H9 (cell line): ENCODE measurements at regions not wholly inside any gene's neighbourhood (a gene's known extent, or its start where the extent isn't known, plus 50 kb on each side); places are given as distances from the start of the nearest gene placed in this dataset.

Experiments
- DNase-seq: peaks from one replicate; pipeline ENCODE4 v3.0.0-alpha.2; 2017
- H2AFZ ChIP-seq: one replicate; pipeline ENCODE4 v1.6.1; 2013; ENCODE audit warnings: mild to moderate bottlenecking, low read length, control low read depth, moderate library complexity
- H2AK5ac ChIP-seq: 2 replicates; pipeline ENCODE4 v1.6.1; 2013; ENCODE audit warnings: low read length, control low read depth, mixed read lengths; ENCODE audit not compliant: insufficient read length
- H2BK120ac ChIP-seq: one replicate; pipeline ENCODE4 v1.6.1; 2013; ENCODE audit warnings: low read depth, mild to moderate bottlenecking, low read length, control low read depth, inconsistent platforms; ENCODE audit not compliant: poor library complexity, severe bottlenecking
- H2BK12ac ChIP-seq: 2 replicates; pipeline ENCODE4 v1.6.1; 2013; ENCODE audit warnings: low read length, control low read depth, mixed read lengths, low read depth; ENCODE audit not compliant: insufficient read length
- H2BK15ac ChIP-seq: 2 replicates; pipeline ENCODE4 v1.6.1; 2013; ENCODE audit warnings: low read depth, low read length, control low read depth
- H2BK20ac ChIP-seq: one replicate; pipeline ENCODE4 v1.6.1; 2013; ENCODE audit warnings: low read depth, mild to moderate bottlenecking, low read length, control low read depth, inconsistent platforms; ENCODE audit not compliant: poor library complexity, severe bottlenecking
- H2BK5ac ChIP-seq: 2 replicates; pipeline ENCODE4 v1.6.1; 2013; ENCODE audit warnings: low read length, control low read depth, mixed read lengths; ENCODE audit not compliant: insufficient read length
- H3K14ac ChIP-seq: 2 replicates; pipeline ENCODE4 v1.6.1; 2013; ENCODE audit warnings: low read length, control low read depth; ENCODE audit not compliant: insufficient read depth
- H3K18ac ChIP-seq: 2 replicates; pipeline ENCODE4 v1.6.1; 2013; ENCODE audit warnings: low read depth, mild to moderate bottlenecking, mixed read lengths, low read length, control low read depth; ENCODE audit not compliant: insufficient read length
- H3K23ac ChIP-seq: 2 replicates; pipeline ENCODE4 v1.6.1; 2013; ENCODE audit warnings: low read length, control low read depth, mixed read lengths, low read depth; ENCODE audit not compliant: insufficient read length
- H3K23me2 ChIP-seq: 2 replicates; pipeline ENCODE4 v1.6.1; 2013; ENCODE audit warnings: low read depth, mild to moderate bottlenecking, mixed read lengths, low read length, control low read depth; ENCODE audit not compliant: insufficient read length, poor library complexity, severe bottlenecking
- H3K27ac ChIP-seq: 2 replicates; pipeline ENCODE4 v1.5.1; 2013; ENCODE audit warnings: low read length, control low read depth, mixed read lengths, low read depth; ENCODE audit not compliant: insufficient read length
- H3K27me3 ChIP-seq: 2 replicates; pipeline ENCODE4 v1.6.1; 2013; ENCODE audit warnings: low read length, control low read depth, inconsistent platforms; ENCODE audit not compliant: insufficient read depth
- H3K4ac ChIP-seq: 2 replicates; pipeline ENCODE4 v1.6.1; 2013; ENCODE audit warnings: low read depth, mild to moderate bottlenecking, control low read depth, inconsistent platforms, low read length, moderate library complexity
- H3K4me1 ChIP-seq: 2 replicates; pipeline ENCODE4 v1.6.1; 2013; ENCODE audit warnings: low read length, control low read depth, inconsistent platforms; ENCODE audit not compliant: insufficient read depth
- H3K4me2 ChIP-seq: 2 replicates; pipeline ENCODE4 v1.6.1; 2013; ENCODE audit warnings: low read length, control low read depth, mixed read lengths; ENCODE audit not compliant: insufficient read length, insufficient read depth
- H3K56ac ChIP-seq: 2 replicates; pipeline ENCODE4 v1.6.1; 2013; ENCODE audit warnings: low read depth, mild to moderate bottlenecking, mixed read lengths, low read length, control low read depth; ENCODE audit not compliant: insufficient read length
- H3K79me1 ChIP-seq: 2 replicates; pipeline ENCODE4 v1.6.1; 2013; ENCODE audit warnings: low read depth, mild to moderate bottlenecking, moderate library complexity, low read length, control low read depth, inconsistent platforms; ENCODE audit not compliant: insufficient read depth, poor library complexity, severe bottlenecking
- H3K79me2 ChIP-seq: 2 replicates; pipeline ENCODE4 v1.6.1; 2013; ENCODE audit warnings: low read length, control low read depth, inconsistent platforms; ENCODE audit not compliant: insufficient read depth
- H3K9ac ChIP-seq: 2 replicates; pipeline ENCODE4 v1.6.1; 2013; ENCODE audit warnings: low read length, control low read depth, mixed read lengths; ENCODE audit not compliant: insufficient read length; ENCODE audit errors: extremely low read depth
- H3K9me3 ChIP-seq: one replicate; pipeline ENCODE4 v1.6.1; 2013; ENCODE audit warnings: low read depth, low read length, inconsistent platforms; ENCODE audit not compliant: control insufficient read depth
- H3T11ph ChIP-seq: one replicate; pipeline ENCODE4 v1.6.1; 2013; ENCODE audit warnings: mild to moderate bottlenecking, low read length, control low read depth, inconsistent platforms
- H4K20me1 ChIP-seq: one replicate; pipeline ENCODE4 v1.6.1; 2013; ENCODE audit not compliant: control insufficient read depth, insufficient read length, insufficient read depth
- H4K5ac ChIP-seq: 2 replicates; pipeline ENCODE4 v1.6.1; 2013; ENCODE audit warnings: low read depth, mild to moderate bottlenecking, mixed read lengths, low read length, control low read depth; ENCODE audit not compliant: insufficient read length
- H4K8ac ChIP-seq: replicated peaks from 2 replicates; pipeline ENCODE4 v1.6.1; 2013; ENCODE audit warnings: low read length, control low read depth, mixed read lengths, low read depth; ENCODE audit not compliant: insufficient read length
- H4K91ac ChIP-seq: 2 replicates; pipeline ENCODE4 v1.6.1; 2013; ENCODE audit warnings: low read depth, mild to moderate bottlenecking, moderate library complexity, mixed read lengths, low read length, control low read depth; ENCODE audit not compliant: insufficient read length
- H3K27ac Mint-ChIP-seq, 3 experiments: 2 replicates in 2 of 3; 3 replicates in 1 of 3; pipeline ENCODE4 v1.8.0; 2020 to 2021; ENCODE audit warnings: mixed read lengths in 3 of 3, mild to moderate bottlenecking in 1 of 3, moderate library complexity in 1 of 3
- H3K27me3 Mint-ChIP-seq: 2 replicates; pipeline ENCODE4 v1.8.0; 2021; ENCODE audit warnings: low read depth, mild to moderate bottlenecking, moderate library complexity, mixed read lengths
- H3K36me3 Mint-ChIP-seq, 3 experiments: 2 replicates in 2 of 3; 3 replicates in 1 of 3; pipeline ENCODE4 v1.8.0; 2020 to 2021; ENCODE audit warnings: low read depth in 3 of 3, mixed read lengths in 3 of 3; ENCODE audit not compliant: insufficient read depth in 1 of 3
- H3K4me1 Mint-ChIP-seq, 2 experiments: 2 replicates each; pipeline ENCODE4 v1.8.0; 2020; ENCODE audit warnings: mixed read lengths in 2 of 2
- H3K4me3 Mint-ChIP-seq, 2 experiments: 2 replicates in 1 of 2; 3 replicates in 1 of 2; pipeline ENCODE4 v1.8.0; 2020 to 2021; ENCODE audit warnings: mild to moderate bottlenecking in 2 of 2, mixed read lengths in 2 of 2, moderate library complexity in 1 of 2
- H3K9me3 Mint-ChIP-seq, 2 experiments: 2 replicates in 1 of 2; 3 replicates in 1 of 2; pipeline ENCODE4 v1.8.0; 2020; ENCODE audit warnings: mild to moderate bottlenecking in 2 of 2, mixed read lengths in 2 of 2, moderate library complexity in 1 of 2
- CTCF ChIP-seq: fragments of 200-600 bp; sonication (generic); conservative IDR thresholded peaks from 3 replicates; pipeline ENCODE4 v1.8.0; 2021; ENCODE audit warnings: antibody characterized with exemption, mild to moderate bottlenecking
- WGBS: extraction: QIAGEN DNeasy Blood & Tissue Kit; methylation state at CpG from one replicate; pipeline ENCODE4 v1.1.7; 2013; ENCODE audit warnings: missing lambda C conversion rate, low lambda C conversion rate, mixed read lengths; ENCODE audit not compliant: insufficient read length; ENCODE audit errors: extremely low coverage; 5-methylcytosine and 5-hydroxymethylcytosine counted together

GRCh38 chr7:138259675-138260074 is 183.4 kb downstream of the AKR1D1 start:
- no peak overlapping the region for H3K27ac Mint-ChIP-seq
- Histone ChIP-seq H3K4me2 (no peak overlapping the region), H2BK12ac (no peak overlapping the region), H3K9me3 (peaks cover 5% of the 10 kb centered on the region), H4K8ac (no peak overlapping the region), H3K79me2 (no peaks in the 10 kb centered on the region), H3T11ph (no peak overlapping the region), H4K5ac (no peak overlapping the region), H2BK15ac (no peak overlapping the region), H3K4me1 (peaks cover 3% of the 10 kb centered on the region; the same call in 1 of the 2 replicates), H3K9ac (no peak overlapping the region), H4K91ac (no peak overlapping the region), H2BK20ac (no peak overlapping the region), H3K14ac (no peak overlapping the region), H4K20me1 (no peaks in the 10 kb centered on the region), H3K79me1 (no peaks in the 10 kb centered on the region), H3K4ac (no peak overlapping the region), H3K56ac (no peak overlapping the region), H3K27ac (no peak overlapping the region), H2BK120ac (no peak overlapping the region), H2BK5ac (no peak overlapping the region), H3K27me3 (no peaks in the 10 kb centered on the region), H3K23me2 (no peaks in the 10 kb centered on the region), H2AK5ac (no peak overlapping the region), H2AFZ (no peak overlapping the region), H3K23ac (no peak overlapping the region), H3K18ac (no peak overlapping the region)
- no CpG with 5 or more reads among the region's 3 CpGs for WGBS
- DNase-seq: no peak
- no peak for TF ChIP-seq CTCF
- H3K36me3 Mint-ChIP-seq: peaks cover 16 to 34% (median 17%) of the 10 kb centered on the region in 3 experiments
- peaks cover 26 to 29% of the 10 kb centered on the region in 2 experiments for H3K9me3 Mint-ChIP-seq
- no peak overlapping the region for H3K4me3 Mint-ChIP-seq
- peaks cover 11 to 16% of the 10 kb centered on the region in 2 experiments for H3K4me1 Mint-ChIP-seq
- no peaks in the 10 kb centered on the region for H3K27me3 Mint-ChIP-seq
